ENCODE measurements at regions not wholly inside any gene's neighbourhood (a gene's known extent, or its start where the extent isn't known, plus 50 kb on each side); places are given as distances from the start of the nearest gene placed in this dataset.

DNA sequence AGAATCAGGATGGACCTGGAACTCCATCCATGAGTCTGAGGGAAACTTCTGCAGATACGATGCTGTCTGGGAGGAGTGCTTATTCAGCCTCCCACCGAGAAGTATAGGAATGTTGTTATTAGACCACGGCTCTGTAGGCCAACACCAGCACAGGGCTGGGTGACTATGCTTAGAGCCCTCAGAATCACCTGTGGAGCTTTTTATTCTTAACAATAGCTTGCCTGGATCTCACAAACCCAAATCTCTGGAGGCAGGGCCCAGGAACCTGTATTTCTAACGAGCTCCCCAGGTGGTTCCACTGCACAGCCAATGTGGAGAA is 55.6 kb upstream of the ARID5B start:
- Mint-ChIP-seq H3K27me3 (no peaks in the 10 kb centered on the region), H3K36me3 (no peaks in the 10 kb centered on the region), H3K4me1 (peaks cover 6 to 11% (median 9%) of the 10 kb centered on the region in 7 donors), H3K27ac (no peak overlapping the region), H3K9me3 (no peaks in the 10 kb centered on the region), H3K4me3 (no peak overlapping the region)
- Histone ChIP-seq H3K4me3 (ENCODE audit: low read length) (no peak overlapping the region), H3K27ac (ENCODE audit: low read depth, low read length) (no peak overlapping the region), H3K27me3 (ENCODE audit: control insufficient read depth in 2 of 2, insufficient read depth in 2 of 2, low read length in 2 of 2) (no peaks in the 10 kb centered on the region), H3K9me3 (ENCODE audit: control insufficient read depth in 2 of 3, low read length in 3 of 3) (no peaks in the 10 kb centered on the region), H3K36me3 (ENCODE audit: control insufficient read depth in 2 of 3, insufficient read depth in 3 of 3, low read length in 3 of 3) (no peaks in the 10 kb centered on the region), H3K4me1 (ENCODE audit: control insufficient read depth in 2 of 2, insufficient read depth in 2 of 2, low read length in 2 of 2) (no peaks in the 10 kb centered on the region)
- intact Hi-C loops (cut with micrococcal nuclease) = no loop called here
- DNase-seq (no peak), ATAC-seq (no peak)
- POLR2A ChIA-PET = interaction anchor here (0.9 kb wide), 1 partner anchor 57 kb away, joined by 3 read pairs; no protein-coding TSS in a partner anchor
- CTCF ChIA-PET = no interaction called here

DNA sequence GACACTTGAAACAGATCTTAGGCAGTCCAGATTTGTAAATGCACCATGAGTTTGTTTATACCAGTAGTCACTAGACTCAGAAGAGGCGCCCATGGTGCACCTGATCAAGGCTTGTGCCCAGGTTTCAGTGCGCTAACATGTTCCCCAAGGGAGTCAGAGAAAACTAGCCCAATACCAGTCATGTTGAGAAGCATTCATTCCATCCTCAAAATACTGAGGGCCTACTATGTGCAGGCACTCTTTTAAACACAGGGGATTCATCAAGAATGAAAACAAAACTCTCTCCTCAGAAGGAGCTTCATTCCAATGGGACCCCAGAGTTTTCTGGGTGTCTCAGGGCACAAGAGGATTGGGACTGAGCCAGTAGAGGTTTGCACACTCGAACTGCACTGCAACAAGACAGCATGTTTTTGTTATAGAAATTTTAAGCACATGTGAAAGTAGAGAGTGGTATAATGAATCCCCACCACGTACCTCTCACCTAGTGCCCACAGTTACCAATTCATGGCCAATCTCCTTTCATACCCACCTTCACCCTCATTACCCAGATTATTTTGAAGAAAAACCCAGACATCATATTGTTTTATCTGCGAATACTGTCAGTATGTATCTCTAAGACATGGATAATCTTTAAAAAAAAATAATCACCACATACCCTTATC is 55.0 kb upstream of the ARID5B start:
- CTCF ChIA-PET = interaction anchor here (1.0 kb wide), 1 partner anchor 12 kb away, joined by 3 read pairs; no protein-coding TSS in a partner anchor
- no peak overlapping the region for H3K4me3 Mint-ChIP-seq

DNA sequence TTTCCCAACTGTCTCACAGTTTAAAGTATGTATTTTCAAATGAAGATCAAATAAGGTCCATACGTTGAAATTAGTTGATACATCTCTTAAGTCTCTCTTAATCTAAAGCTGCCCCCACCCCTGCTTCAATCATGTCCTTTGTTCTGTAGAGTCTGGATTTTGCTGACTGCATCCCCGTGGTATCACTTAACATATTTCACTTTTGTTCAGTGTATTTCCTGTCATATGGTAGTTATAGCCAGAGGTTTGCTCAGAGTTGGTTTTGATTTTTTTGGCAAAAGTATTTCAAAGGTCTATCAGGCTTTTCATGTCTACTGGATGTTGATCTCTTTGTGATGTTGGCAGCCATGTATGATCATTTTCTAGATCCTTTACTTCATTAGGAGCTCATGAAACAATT is 54.4 kb upstream of the ARID5B start:
- Mint-ChIP-seq H3K27ac (no peak overlapping the region), H3K36me3 (no peaks in the 10 kb centered on the region), H3K9me3 (no peaks in the 10 kb centered on the region), H3K4me3 (no peak overlapping the region), H3K27me3 (no peaks in the 10 kb centered on the region), H3K4me1 (peaks cover 8 to 11% (median 9%) of the 10 kb centered on the region in 7 donors)
- no peak for ATAC-seq
- H3K27ac ChIP-seq (ENCODE audit: low read depth, low read length) = no peak overlapping the region
- ChIA-PET CTCF (interaction anchor here (1.0 kb wide), 1 partner anchor 11 kb away, joined by 3 read pairs; no protein-coding TSS in a partner anchor), POLR2A (interaction anchor here (1.3 kb wide), 1 partner anchor 20 kb away, joined by 3 read pairs; no protein-coding TSS in a partner anchor)
- H3K4me1 ChIP-seq (ENCODE audit: control insufficient read depth in 2 of 2, insufficient read depth in 2 of 2, low read length in 2 of 2) = no peaks in the 10 kb centered on the region
- H3K27me3 ChIP-seq (ENCODE audit: control insufficient read depth in 2 of 2, insufficient read depth in 2 of 2, low read length in 2 of 2) = no peaks in the 10 kb centered on the region
- DNase-seq = peak in 1 of 9 donors; percentile 3
- H3K36me3 ChIP-seq (ENCODE audit: control insufficient read depth in 2 of 3, insufficient read depth in 3 of 3, low read length in 3 of 3) = no peaks in the 10 kb centered on the region
- H3K4me3 ChIP-seq (ENCODE audit: low read length) = no peak overlapping the region
- H3K9me3 ChIP-seq (ENCODE audit: control insufficient read depth in 2 of 3, low read length in 3 of 3) = no peaks in the 10 kb centered on the region
- intact Hi-C loops (cut with micrococcal nuclease) = no loop called here

More for the DNA sequence above, 55.0 kb upstream of the ARID5B start:
- H3K4me3 ChIP-seq (ENCODE audit: low read length) = no peak overlapping the region
- intact Hi-C loops (cut with micrococcal nuclease) = no loop called here
- Mint-ChIP-seq H3K36me3 (no peaks in the 10 kb centered on the region), H3K27ac (no peak overlapping the region), H3K4me1 (peaks cover 6 to 11% (median 9%) of the 10 kb centered on the region in 7 donors), H3K9me3 (no peaks in the 10 kb centered on the region), H3K27me3 (no peaks in the 10 kb centered on the region)
- POLR2A ChIA-PET = interaction anchor here (0.9 to 1.3 kb wide), 2 partner anchors 20 to 57 kb away, joined by 3 read pairs; no protein-coding TSS in a partner anchor
- H3K27me3 ChIP-seq (ENCODE audit: control insufficient read depth in 2 of 2, insufficient read depth in 2 of 2, low read length in 2 of 2) = no peaks in the 10 kb centered on the region
- no peak for ATAC-seq
- H3K27ac ChIP-seq (ENCODE audit: low read depth, low read length) = no peak overlapping the region
- no peaks in the 10 kb centered on the region for H3K9me3 ChIP-seq (ENCODE audit: control insufficient read depth in 2 of 3, low read length in 3 of 3)
- H3K36me3 ChIP-seq (ENCODE audit: control insufficient read depth in 2 of 3, insufficient read depth in 3 of 3, low read length in 3 of 3) = no peaks in the 10 kb centered on the region
- H3K4me1 ChIP-seq (ENCODE audit: control insufficient read depth in 2 of 2, insufficient read depth in 2 of 2, low read length in 2 of 2) = no peaks in the 10 kb centered on the region
- DNase-seq = no peak

DNA sequence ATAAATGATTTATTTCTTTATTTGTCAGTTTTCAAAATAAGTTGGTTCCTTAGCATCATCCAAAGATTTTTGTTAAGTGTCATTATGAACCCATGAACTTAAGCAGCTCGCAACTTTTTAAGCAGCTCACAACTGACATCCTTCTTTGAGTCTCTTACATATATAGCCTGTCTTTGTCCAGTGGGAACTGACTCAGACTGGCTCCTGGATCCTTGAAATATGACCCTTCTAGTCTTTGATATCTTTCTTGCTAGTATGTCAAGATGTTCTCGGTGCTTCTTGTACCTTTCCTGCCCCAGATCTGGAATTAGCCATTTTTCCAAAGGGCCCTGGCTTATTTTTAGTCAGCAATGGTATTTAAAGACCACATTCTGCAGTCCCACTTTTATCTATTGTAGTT is 53.9 kb upstream of the ARID5B start:
- intact Hi-C loops (cut with micrococcal nuclease) = no loop called here
- no peak for DNase-seq
- H3K27ac ChIP-seq (ENCODE audit: low read depth, low read length) = no peak overlapping the region
- Mint-ChIP-seq H3K4me1 (peaks cover 8 to 11% (median 9%) of the 10 kb centered on the region in 7 donors), H3K27me3 (no peaks in the 10 kb centered on the region), H3K4me3 (no peak overlapping the region), H3K9me3 (no peaks in the 10 kb centered on the region), H3K36me3 (no peaks in the 10 kb centered on the region), H3K27ac (no peak overlapping the region)
- H3K4me1 ChIP-seq (ENCODE audit: control insufficient read depth in 2 of 2, insufficient read depth in 2 of 2, low read length in 2 of 2) = no peaks in the 10 kb centered on the region
- no peaks in the 10 kb centered on the region for H3K36me3 ChIP-seq (ENCODE audit: control insufficient read depth in 2 of 3, insufficient read depth in 3 of 3, low read length in 3 of 3)
- H3K4me3 ChIP-seq (ENCODE audit: low read length) = no peak overlapping the region
- ChIA-PET CTCF (interaction anchor here (1.0 kb wide), 1 partner anchor 10 kb away, joined by 3 read pairs; no protein-coding TSS in a partner anchor), POLR2A (interaction anchor here (1.3 kb wide), 1 partner anchor 19 kb away, joined by 3 read pairs; no protein-coding TSS in a partner anchor)
- H3K9me3 ChIP-seq (ENCODE audit: control insufficient read depth in 2 of 3, low read length in 3 of 3) = no peaks in the 10 kb centered on the region
- H3K27me3 ChIP-seq (ENCODE audit: control insufficient read depth in 2 of 2, insufficient read depth in 2 of 2, low read length in 2 of 2) = no peaks in the 10 kb centered on the region
- ATAC-seq = no peak

DNA sequence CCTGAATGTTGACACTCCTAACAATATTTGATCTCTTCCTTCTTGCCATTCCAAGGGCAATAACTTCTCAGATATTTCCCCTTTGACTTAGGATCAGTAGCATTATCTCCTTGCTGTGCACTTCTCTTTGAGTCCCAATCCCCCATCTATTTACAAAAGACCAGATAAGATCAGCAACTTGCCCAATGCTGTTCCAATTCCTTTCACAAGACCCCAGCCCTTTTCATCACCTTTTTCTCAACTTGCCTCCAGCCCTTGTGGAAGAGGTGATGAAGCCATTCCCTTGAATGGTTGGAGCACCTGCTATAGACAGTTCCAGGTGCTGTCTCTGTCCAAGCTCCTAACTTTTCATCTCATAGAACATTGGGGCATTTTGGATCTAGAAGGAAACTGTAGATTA is 51.1 kb upstream of the ARID5B start:
- H3K4me3 ChIP-seq (ENCODE audit: low read length) = no peak overlapping the region
- intact Hi-C loops (cut with micrococcal nuclease) = no loop called here
- H3K9me3 Mint-ChIP-seq = no peaks in the 10 kb centered on the region
- H3K27me3 ChIP-seq (ENCODE audit: control insufficient read depth in 2 of 2, insufficient read depth in 2 of 2, low read length in 2 of 2) = no peaks in the 10 kb centered on the region
- DNase-seq (no peak), ATAC-seq (no peak)
- no peak overlapping the region for H3K27ac ChIP-seq (ENCODE audit: low read depth, low read length)
- H3K4me1 Mint-ChIP-seq = peaks cover 8 to 11% (median 9%) of the 10 kb centered on the region in 7 donors
- H3K27ac Mint-ChIP-seq = no peak overlapping the region
- no peaks in the 10 kb centered on the region for H3K9me3 ChIP-seq (ENCODE audit: control insufficient read depth in 2 of 3, low read length in 3 of 3)
- no peaks in the 10 kb centered on the region for H3K36me3 Mint-ChIP-seq
- no peaks in the 10 kb centered on the region for H3K27me3 Mint-ChIP-seq
- no peaks in the 10 kb centered on the region for H3K4me1 ChIP-seq (ENCODE audit: control insufficient read depth in 2 of 2, insufficient read depth in 2 of 2, low read length in 2 of 2)
- ChIA-PET CTCF (no interaction called here), POLR2A (no interaction called here)
- H3K4me3 Mint-ChIP-seq = no peak overlapping the region
- H3K36me3 ChIP-seq (ENCODE audit: control insufficient read depth in 2 of 3, insufficient read depth in 3 of 3, low read length in 3 of 3) = no peaks in the 10 kb centered on the region

All from naive thymus-derived CD4-positive, alpha-beta T cell (primary cell).